ENCODE measurements at regions not wholly inside any gene's neighbourhood (a gene's known extent, or its start where the extent isn't known, plus 50 kb on each side); places are given as distances from the start of the nearest gene placed in this dataset.
"Not testable (repeated sequence)": the region's sequence is repeated elsewhere in the genome, so short reads cannot be mapped to it uniquely, and the experiment has no call there.

- DNase-seq (ENCODE audit: insufficient read length, low spot score) (no peak), FAIRE-seq (no peak)
- TF ChIP-seq POLR2A (IDR thresholded peaks at IDR 0.05; ENCODE audit: low read depth, low read length) = no peak
Measured at GRCh38 chr4:130056286-130056685, 960.3 kb downstream of the C4orf33 start.

- no peak for FAIRE-seq
- no peak for DNase-seq (ENCODE audit: insufficient read length, low spot score)
- TF ChIP-seq POLR2A (IDR thresholded peaks at IDR 0.05; ENCODE audit: low read depth, low read length) = no peak
Measured at GRCh38 chr4:130064471-130064870, 968.5 kb downstream of the C4orf33 start.

GRCh38 chr4:130067419-130067818 is 971.5 kb downstream of the C4orf33 start:
- TF ChIP-seq POLR2A (IDR thresholded peaks at IDR 0.05; ENCODE audit: low read depth, low read length) = no peak
- FAIRE-seq = no peak

GRCh38 chr4:130068072-130068471 is 972.1 kb downstream of the C4orf33 start:
- no peak for FAIRE-seq
- no peak for TF ChIP-seq POLR2A (IDR thresholded peaks at IDR 0.05; ENCODE audit: low read depth, low read length)
- DNase-seq (ENCODE audit: insufficient read length, low spot score) = no peak

More at GRCh38 chr4:130067419-130067818, 971.5 kb downstream of the C4orf33 start:
- DNase-seq (ENCODE audit: insufficient read length, low spot score) = no peak

GRCh38 chr4:130071746-130072145 is 975.8 kb downstream of the C4orf33 start:
- no peak for TF ChIP-seq POLR2A (IDR thresholded peaks at IDR 0.05; ENCODE audit: low read depth, low read length)
- no peak for DNase-seq (ENCODE audit: insufficient read length, low spot score)
- FAIRE-seq = no peak

GRCh38 chr4:130073145-130073790 is 977.3 kb downstream of the C4orf33 start:
- DNase-seq (ENCODE audit: insufficient read length, low spot score) (no peak), FAIRE-seq (no peak)
- TF ChIP-seq POLR2A (IDR thresholded peaks at IDR 0.05; ENCODE audit: low read depth, low read length) = no peak

- FAIRE-seq = no peak
- TF ChIP-seq POLR2A (IDR thresholded peaks at IDR 0.05; ENCODE audit: low read depth, low read length) = no peak
Measured at GRCh38 chr4:130074096-130074495, 978.1 kb downstream of the C4orf33 start.

GRCh38 chr4:130077275-130077674 is 981.3 kb downstream of the C4orf33 start:
- FAIRE-seq (no peak), DNase-seq (ENCODE audit: insufficient read length, low spot score) (no peak)
- TF ChIP-seq POLR2A (IDR thresholded peaks at IDR 0.05; ENCODE audit: low read depth, low read length) = no peak

More at GRCh38 chr4:130074096-130074495, 978.1 kb downstream of the C4orf33 start:
- no peak for DNase-seq (ENCODE audit: insufficient read length, low spot score)

- not testable (repeated sequence) for DNase-seq (ENCODE audit: insufficient read length, low spot score); FAIRE-seq
Measured at GRCh38 chr4:130079027-130079426, 983.1 kb downstream of the C4orf33 start.

- no peak for DNase-seq (ENCODE audit: insufficient read length, low spot score)
- TF ChIP-seq POLR2A (IDR thresholded peaks at IDR 0.05; ENCODE audit: low read depth, low read length) = no peak
- no peak for FAIRE-seq
Measured at GRCh38 chr4:130080872-130081451, 985.0 kb downstream of the C4orf33 start.

GRCh38 chr4:130090427-130090826 is 994.5 kb downstream of the C4orf33 start:
- no peak for FAIRE-seq
- no peak for TF ChIP-seq POLR2A (IDR thresholded peaks at IDR 0.05; ENCODE audit: low read depth, low read length)
- no peak for DNase-seq (ENCODE audit: insufficient read length, low spot score)

- TF ChIP-seq POLR2A (IDR thresholded peaks at IDR 0.05; ENCODE audit: low read depth, low read length) = no peak
- DNase-seq (ENCODE audit: insufficient read length, low spot score) (no peak), FAIRE-seq (no peak)
Measured at GRCh38 chr4:130092187-130093015, 996.4 kb downstream of the C4orf33 start.

- no peak for FAIRE-seq
- TF ChIP-seq POLR2A (IDR thresholded peaks at IDR 0.05; ENCODE audit: low read depth, low read length) = no peak
- no peak for DNase-seq (ENCODE audit: insufficient read length, low spot score)
Measured at GRCh38 chr4:130099105-130099504, 1003.2 kb downstream of the C4orf33 start.

GRCh38 chr4:130110189-130110588 is 1014.2 kb downstream of the C4orf33 start:
- no peak for FAIRE-seq
- no peak for DNase-seq (ENCODE audit: insufficient read length, low spot score)
- no peak for TF ChIP-seq POLR2A (IDR thresholded peaks at IDR 0.05; ENCODE audit: low read depth, low read length)
